Fibroblast of mammary gland (primary cell): ENCODE measurements at regions not wholly inside any gene's neighbourhood (a gene's known extent, or its start where the extent isn't known, plus 50 kb on each side); places are given as distances from the start of the nearest gene placed in this dataset.
"Not testable (repeated sequence)": the region's sequence is repeated elsewhere in the genome, so short reads cannot be mapped to it uniquely, and the experiment has no call there.

Experiments
- DNase-seq: peaks from one replicate; pipeline ENCODE4 v3.0.0-alpha.2; 2010; ENCODE audit warnings: low read depth
- H3K4me3 ChIP-seq: 2 replicates; pipeline ENCODE4 v1.5.1; 2011; ENCODE audit warnings: low read depth, mild to moderate bottlenecking, low read length, moderate library complexity; ENCODE audit not compliant: control insufficient read depth
- CTCF ChIP-seq: conservative IDR thresholded peaks from 2 replicates; pipeline ENCODE4 v1.5.1; 2011; ENCODE audit warnings: low read depth, low read length, inconsistent platforms; ENCODE audit not compliant: control insufficient read depth, insufficient read depth

- no peak overlapping the region for H3K4me3 ChIP-seq
- TF ChIP-seq CTCF = no peak
- peak; percentile 31 for DNase-seq
Measured at GRCh38 chr2:19176172-19176852, 182.1 kb downstream of the OSR1 start.

- TF ChIP-seq CTCF = no peak
- no peak overlapping the region for H3K4me3 ChIP-seq
- no peak for DNase-seq
Measured at GRCh38 chr2:19174176-19174575, 184.2 kb downstream of the OSR1 start.

GRCh38 chr2:19171409-19171808 lies 187.0 kb downstream of the OSR1 start:
- DNase-seq = peak; percentile 16
- H3K4me3 ChIP-seq = no peak overlapping the region
- no peak for TF ChIP-seq CTCF

GRCh38 chr2:19169134-19169768 lies 189.2 kb downstream of the OSR1 start:
- H3K4me3 ChIP-seq = no peak overlapping the region
- peak; percentile 15 for DNase-seq
- no peak for TF ChIP-seq CTCF

GRCh38 chr2:19164099-19164498 lies 194.3 kb downstream of the OSR1 start:
- not testable (repeated sequence) for DNase-seq, H3K4me3 ChIP-seq

GRCh38 chr2:19158896-19159295 lies 199.5 kb downstream of the OSR1 start:
- TF ChIP-seq CTCF = no peak
- H3K4me3 ChIP-seq = no peak overlapping the region
- no peak for DNase-seq

GRCh38 chr2:19158211-19158610 lies 200.2 kb downstream of the OSR1 start:
- no peak for DNase-seq
- TF ChIP-seq CTCF = no peak
- no peak overlapping the region for H3K4me3 ChIP-seq
